Heart left ventricle (tissue), 13 donors: ENCODE measurements at regions not wholly inside any gene's neighbourhood (a gene's known extent, or its start where the extent isn't known, plus 50 kb on each side); places are given as distances from the start of the nearest gene placed in this dataset.
"Not testable (repeated sequence)": the region's sequence is repeated elsewhere in the genome, so short reads cannot be mapped to it uniquely, and the experiment has no call there.

ENCODE experiments used
- CTCF ChIP-seq, 12 donors: fragments of 200-600 bp; sonication (generic) in 4 of 12; IDR thresholded peaks; one replicate each; pipeline versions ENCODE4 v1.5.0 to v1.8.0; 2018 to 2022; ENCODE audit warnings: antibody characterized with exemption in 12 of 12, mild to moderate bottlenecking in 5 of 12
- POLR2A ChIP-seq, 2 donors: fragments of 450-650 bp; IDR thresholded peaks; one replicate each; pipeline ENCODE4 v1.6.1; 2017; ENCODE audit warnings: antibody characterized with exemption in 2 of 2, mild to moderate bottlenecking in 2 of 2, moderate library complexity in 2 of 2
- donor health status: ischemic (EF 13 %, LVEDD 7.1; RV severe dilation, severe dysfunction).
- donor health status: DM: no; HTN: yes; CAD: no.
- donor health status: DM: no; HTN: no; CAD: no.
- donor health status: ischemic (EF 25% LVEDD 6.9; RV normal size, moderate dysfunction).
- donor health status: ischemic (EF 25% LVEDD 5.7; RV mildly dilated, moderate dysfunction).
- donor health status: ischemic (EF 35%, LVEDD 5.7; RV mildly dilated, moderate dysfunction).
- donor health status: nonischemic (EF 11% LVEDD 7.7; RV severe dilation, severe dysfunction).
- donor health status: DM: yes; HTN: yes; CAD: no.
- donor health status: PGD.
- donor health status: ischemic (EF 29% LVEDD 5.4; RV normal size, mild dysfunction).
- donor health status: nonischemic (EF 23%, LVEDD 6.1; RV moderate dilation, normal function).

- TF ChIP-seq CTCF, POLR2A (IDR thresholded peaks at IDR 0.05): not testable (repeated sequence)
These were observed 71.4 kb upstream of the TLE4 start for GRCh38 chr9:79500196-79500864.
